IMR-90 (cell line): ENCODE measurements at regions not wholly inside any gene's neighbourhood (a gene's known extent, or its start where the extent isn't known, plus 50 kb on each side); places are given as distances from the start of the nearest gene placed in this dataset.

Experiments
- ATAC-seq: fragments of 200-7000 bp; cut with Tn5 transposase; 2 replicates; pipeline ENCODE4 v1.9.1; 2020; ENCODE audit warnings: low read depth, mild to moderate bottlenecking, moderate library complexity
- BruUV-seq: library from RNA; stranded (reverse); fragments of 400-500 nt; replicated peaks from 2 replicates; lab custom pipeline; 2021; lab: Mats Ljungman, UMichigan
- CTCF ChIA-PET: fragments of 300-600 bp; formaldehyde crosslinking; extraction: SDS; loops from one replicate; lab custom pipeline; 2021; ENCODE audit warnings: antibody characterized with exemption; lab: Yijun Ruan, JAX
- POLR2A ChIA-PET: fragments of 300-600 bp; sonication (Branson Sonifier 250); formaldehyde crosslinking; loops from one replicate; lab custom pipeline; 2022; ENCODE audit warnings: antibody characterized with exemption; ENCODE audit not compliant: unreplicated experiment; lab: Charles Lee
- DNase-seq: peaks from one replicate; pipeline ENCODE4 v3.0.0; 2013
- H2AFZ ChIP-seq: replicated peaks from 2 replicates; pipeline ENCODE3; 2013; ENCODE audit warnings: low read length, mild to moderate bottlenecking; ENCODE audit not compliant: poor library complexity
- H2AK5ac ChIP-seq: 2 replicates; pipeline ENCODE4 v1.6.1; 2013; ENCODE audit warnings: low read depth, low read length, inconsistent platforms
- H2AK9ac ChIP-seq: replicated peaks from 2 replicates; pipeline ENCODE3; 2013; ENCODE audit warnings: mild to moderate bottlenecking, low read depth, low read length, moderate library complexity; ENCODE audit not compliant: poor library complexity
- H2BK120ac ChIP-seq: 2 replicates; pipeline ENCODE4 v1.6.1; 2013; ENCODE audit warnings: low read depth, low read length, inconsistent platforms
- H2BK15ac ChIP-seq: 3 replicates; pipeline ENCODE4 v1.6.1; 2013; ENCODE audit warnings: low read depth, low read length, inconsistent platforms
- H2BK20ac ChIP-seq: 2 replicates; pipeline ENCODE4 v1.6.1; 2013; ENCODE audit warnings: low read depth, mild to moderate bottlenecking, inconsistent platforms, low read length, moderate library complexity
- H2BK5ac ChIP-seq: 2 replicates; pipeline ENCODE4 v1.6.1; 2013; ENCODE audit warnings: mild to moderate bottlenecking, low read depth, low read length, inconsistent platforms; ENCODE audit not compliant: poor library complexity, severe bottlenecking
- H3K14ac ChIP-seq: replicated peaks from 2 replicates; pipeline ENCODE4 v1.6.1; 2013; ENCODE audit warnings: low read depth, low read length, inconsistent platforms
- H3K18ac ChIP-seq: 2 replicates; pipeline ENCODE4 v1.6.1; 2013; ENCODE audit warnings: low read depth, low read length, control low read depth
- H3K23ac ChIP-seq: 2 replicates; pipeline ENCODE4 v1.6.1; 2013; ENCODE audit warnings: low read depth, low read length, inconsistent platforms
- H3K27ac ChIP-seq: 2 replicates; pipeline ENCODE4 v1.5.1; 2013; ENCODE audit warnings: mild to moderate bottlenecking, control low read depth, low read length; ENCODE audit not compliant: insufficient read depth
- H3K27me3 ChIP-seq: 2 replicates; pipeline ENCODE4 v1.6.1; 2013; ENCODE audit warnings: low read length; ENCODE audit not compliant: control insufficient read depth, insufficient read depth
- H3K36me3 ChIP-seq: 2 replicates; pipeline ENCODE4 v1.6.1; 2013; ENCODE audit warnings: low read length, mixed read lengths; ENCODE audit not compliant: control insufficient read depth, insufficient read depth
- H3K4ac ChIP-seq: 2 replicates; pipeline ENCODE4 v1.6.1; 2013; ENCODE audit warnings: low read depth, low read length, inconsistent platforms
- H3K4me1 ChIP-seq: 2 replicates; pipeline ENCODE4 v1.6.1; 2013; ENCODE audit warnings: low read length, mixed read lengths; ENCODE audit not compliant: control insufficient read depth, insufficient read depth
- H3K4me2 ChIP-seq: 2 replicates; pipeline ENCODE4 v1.6.1; 2013; ENCODE audit warnings: low read depth, mild to moderate bottlenecking, control low read depth, low read length, moderate library complexity
- H3K4me3 ChIP-seq: 2 replicates; pipeline ENCODE4 v1.5.1; 2013; ENCODE audit warnings: low read depth, mild to moderate bottlenecking, control low read depth, low read length, moderate library complexity; ENCODE audit not compliant: insufficient read depth
- H3K56ac ChIP-seq: 2 replicates; pipeline ENCODE4 v1.6.1; 2013; ENCODE audit warnings: low read length, inconsistent platforms; ENCODE audit not compliant: insufficient read depth; ENCODE audit errors: extremely low read depth
- H3K79me1 ChIP-seq, 2 experiments: 2 replicates each; pipeline ENCODE4 v1.6.1; 2013; ENCODE audit warnings: low read length in 2 of 2, inconsistent platforms in 1 of 2, low read depth in 1 of 2
- H3K9ac ChIP-seq: 2 replicates; pipeline ENCODE4 v1.6.1; 2013; ENCODE audit warnings: low read depth, low read length, control low read depth
- H3K9me1 ChIP-seq: 2 replicates; pipeline ENCODE4 v1.6.1; 2013; ENCODE audit warnings: low read length, inconsistent platforms; ENCODE audit not compliant: insufficient read depth
- H3K9me3 ChIP-seq: 2 replicates; pipeline ENCODE4 v1.6.1; 2013; ENCODE audit warnings: low read length; ENCODE audit not compliant: control insufficient read depth, insufficient read depth
- H4K20me1 ChIP-seq: 2 replicates; pipeline ENCODE4 v1.6.1; 2013; ENCODE audit warnings: low read length, inconsistent platforms; ENCODE audit not compliant: insufficient read depth
- H4K5ac ChIP-seq: 2 replicates; pipeline ENCODE4 v1.6.1; 2013; ENCODE audit warnings: mild to moderate bottlenecking, low read depth, low read length, control low read depth
- H4K8ac ChIP-seq, 2 experiments: 2 replicates each; pipeline ENCODE4 v1.6.1; 2013; ENCODE audit warnings: low read depth in 2 of 2, low read length in 2 of 2, control low read depth in 1 of 2, inconsistent platforms in 1 of 2
- H4K91ac ChIP-seq: 2 replicates; pipeline ENCODE4 v1.6.1; 2013; ENCODE audit warnings: low read depth, low read length, inconsistent platforms; ENCODE audit not compliant: insufficient read depth
- CHD1 ChIP-seq: IDR thresholded peaks from 2 replicates; pipeline ENCODE4 v1.6.1; 2012; ENCODE audit warnings: low read depth, low read length, improper control_type of control experiment
- MAFK ChIP-seq: IDR thresholded peaks from 2 replicates; pipeline ENCODE4 v1.6.1; 2012; ENCODE audit warnings: low read depth, low read length, improper control_type of control experiment
- MXI1 ChIP-seq: IDR thresholded peaks from 2 replicates; pipeline ENCODE4 v1.6.1; 2012; ENCODE audit warnings: low read depth, mild to moderate bottlenecking, low read length, moderate library complexity, borderline replicate concordance
- RAD21 ChIP-seq: IDR thresholded peaks from 2 replicates; pipeline ENCODE4 v1.6.1; 2012; ENCODE audit warnings: low read length, improper control_type of control experiment
- RCOR1 ChIP-seq: IDR thresholded peaks from 2 replicates; pipeline ENCODE4 v1.6.1; 2012; ENCODE audit warnings: mild to moderate bottlenecking, low read length, improper control_type of control experiment; ENCODE audit not compliant: insufficient replicate concordance
- WGBS, 2 experiments: methylation state at CpG; one replicate each; pipeline versions ENCODE4 v1.1.5 to v1.1.7; 2013; ENCODE audit warnings: missing lambda C conversion rate in 2 of 2; ENCODE audit not compliant: insufficient read length in 1 of 2; ENCODE audit errors: extremely low coverage in 2 of 2; 5-methylcytosine and 5-hydroxymethylcytosine counted together
- dilution Hi-C: fragments of 300-500 bp; cut with HindIII; formaldehyde crosslinking; loops from one replicate; pipeline ENCODE4 v1.14.3; 2018; ENCODE audit warnings: low sequenced_read_pairs; ENCODE audit not compliant: unreplicated experiment
- in situ Hi-C: fragments of 300-500 bp; cut with MboI; formaldehyde crosslinking; loops from 3 replicates; pipeline ENCODE4 v1.14.3; 2019; ENCODE audit warnings: low sequenced_read_pairs, inconsistent platforms, mixed read lengths
- intact Hi-C: fragments of 100-400 bp; cut with micrococcal nuclease; formaldehyde crosslinking; loops from 2 replicates; pipeline ENCODE4 v1.10.0; 2022
- TF ChIP-seq, protein P1 (sequence below): fragments of 150-350 bp; IDR thresholded peaks from 2 replicates; pipeline ENCODE4 v1.6.1; 2017; ENCODE audit warnings: mild to moderate bottlenecking, antibody characterized with exemption, low read length, low read depth

DNA sequence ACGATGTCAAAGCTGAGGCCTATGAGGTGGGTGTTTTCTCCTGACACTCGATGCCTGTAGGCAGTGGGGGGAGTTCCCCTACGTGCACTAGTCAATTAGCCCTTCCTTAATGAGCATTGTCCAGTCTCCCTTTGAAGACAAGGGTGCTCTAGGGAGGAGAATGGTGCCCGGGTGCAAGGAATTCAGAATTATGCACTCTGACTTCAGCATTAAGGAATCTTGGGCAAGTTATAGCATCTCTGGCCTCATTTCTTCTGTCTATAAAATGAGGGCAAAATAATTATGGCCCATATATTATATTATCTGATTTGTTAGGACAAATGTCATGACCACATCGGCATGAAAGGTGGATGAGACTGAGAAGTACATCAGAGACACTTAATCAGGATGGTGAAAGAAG lies 82.1 kb upstream of the SLC7A1 start:
- Histone ChIP-seq H3K4me2 (no peak overlapping the region), H2AK5ac (no peak overlapping the region), H2BK15ac (no peak overlapping the region), H4K20me1 (no peaks in the 10 kb centered on the region), H4K91ac (no peak overlapping the region), H3K79me1 (no peaks in the 10 kb centered on the region), H3K4me1 (peaks cover 3% of the 10 kb centered on the region; the same call in 1 of the 2 replicates), H4K5ac (no peak overlapping the region), H3K9me1 (peaks cover 4% of the 10 kb centered on the region; the same call in 1 of the 2 replicates), H3K36me3 (no peaks in the 10 kb centered on the region), H3K18ac (no peak overlapping the region), H2BK120ac (no peak overlapping the region), H3K4ac (no peak overlapping the region), H3K27me3 (peaks cover 9% of the 10 kb centered on the region), H3K23ac (no peak overlapping the region), H3K27ac (no peak overlapping the region), H3K56ac (no peak overlapping the region), H3K4me3 (no peak overlapping the region), H2AK9ac (peak overlapping the region; percentile 28), H2BK5ac (no peak overlapping the region), H2BK20ac (no peak overlapping the region), H3K9ac (no peak overlapping the region), H2AFZ (peak overlapping the region; percentile 43), H3K14ac (no peak overlapping the region), H3K9me3 (no peaks in the 10 kb centered on the region), H4K8ac (no peak overlapping the region)
- dilution Hi-C loops (no loop called here), intact Hi-C loops (no loop called here), in situ Hi-C loops (no loop called here)
- no CpG with 5 or more reads among the region's 5 CpGs for WGBS, 2 experiments
- DNase-seq (no peak), ATAC-seq (no peak)
- ChIA-PET CTCF (no interaction called here), POLR2A (no interaction called here)
- TF ChIP-seq RCOR1 (no peak), MXI1 (no peak), CHD1 (no peak), MAFK (no peak), RAD21 (no peak)
- TF ChIP-seq, protein P1, sequence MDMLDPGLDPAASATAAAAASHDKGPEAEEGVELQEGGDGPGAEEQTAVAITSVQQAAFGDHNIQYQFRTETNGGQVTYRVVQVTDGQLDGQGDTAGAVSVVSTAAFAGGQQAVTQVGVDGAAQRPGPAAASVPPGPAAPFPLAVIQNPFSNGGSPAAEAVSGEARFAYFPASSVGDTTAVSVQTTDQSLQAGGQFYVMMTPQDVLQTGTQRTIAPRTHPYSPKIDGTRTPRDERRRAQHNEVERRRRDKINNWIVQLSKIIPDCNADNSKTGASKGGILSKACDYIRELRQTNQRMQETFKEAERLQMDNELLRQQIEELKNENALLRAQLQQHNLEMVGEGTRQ, result no peak
- BruUV-seq, result no TSS peak
